ENCODE measurements at regions not wholly inside any gene's neighbourhood (a gene's known extent, or its start where the extent isn't known, plus 50 kb on each side); places are given as distances from the start of the nearest gene placed in this dataset.
"Not testable (repeated sequence)": the region's sequence is repeated elsewhere in the genome, so short reads cannot be mapped to it uniquely, and the experiment has no call there.

- H3K9ac ChIP-seq (ENCODE audit: low read length in 2 of 2) = no peak overlapping the region
- no peaks in the 10 kb centered on the region for H3K27me3 ChIP-seq (ENCODE audit: control insufficient read depth in 1 of 2, insufficient read depth in 2 of 2, low read length in 2 of 2)
- no peaks in the 10 kb centered on the region for H3K4me1 ChIP-seq (ENCODE audit: control insufficient read depth, insufficient read depth, low read length)
- H3K27ac ChIP-seq (ENCODE audit: low read length) = no peak overlapping the region
- H3K9me3 ChIP-seq (ENCODE audit: control insufficient read depth in 2 of 2, low read length in 2 of 2) = no peaks in the 10 kb centered on the region
- H3K4me3 ChIP-seq (ENCODE audit: low read length in 2 of 2) = no peak overlapping the region
- H3K36me3 ChIP-seq (ENCODE audit: control insufficient read depth in 2 of 2, insufficient read depth in 2 of 2, low read length in 2 of 2) = no peaks in the 10 kb centered on the region
Observed at GRCh38 chr16:63403792-63404191, 1367.6 kb upstream of the CDH8 start.

DNA sequence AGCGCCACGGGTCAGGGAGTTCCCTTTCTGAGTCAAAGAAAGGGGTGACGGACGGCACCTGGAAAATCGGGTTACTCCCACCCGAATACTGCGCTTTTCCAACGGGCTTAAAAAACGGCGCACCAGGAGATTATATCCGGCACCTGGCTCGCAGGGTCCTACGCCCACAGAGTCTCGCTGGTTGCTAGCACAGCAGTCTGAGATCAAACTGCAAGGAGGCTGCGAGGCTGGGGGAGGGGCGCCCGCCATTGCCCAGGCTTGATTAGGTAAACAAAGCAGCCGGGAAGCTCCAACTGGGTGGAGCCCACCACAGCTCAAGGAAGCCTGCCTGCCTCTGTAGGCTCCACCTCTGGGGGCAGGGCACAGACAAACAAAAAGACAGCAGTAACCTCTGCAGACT lies 1352.0 kb upstream of the CDH8 start:
- H3K4me3 ChIP-seq (ENCODE audit: low read length in 2 of 2); H3K9ac ChIP-seq (ENCODE audit: low read length in 2 of 2); H3K27me3 ChIP-seq (ENCODE audit: control insufficient read depth in 1 of 2, insufficient read depth in 2 of 2, low read length in 2 of 2); H3K36me3 ChIP-seq (ENCODE audit: control insufficient read depth in 2 of 2, insufficient read depth in 2 of 2, low read length in 2 of 2); H3K27ac ChIP-seq (ENCODE audit: low read length); H3K9me3 ChIP-seq (ENCODE audit: control insufficient read depth in 2 of 2, low read length in 2 of 2); H3K4me1 ChIP-seq (ENCODE audit: control insufficient read depth, insufficient read depth, low read length): not testable (repeated sequence)

DNA sequence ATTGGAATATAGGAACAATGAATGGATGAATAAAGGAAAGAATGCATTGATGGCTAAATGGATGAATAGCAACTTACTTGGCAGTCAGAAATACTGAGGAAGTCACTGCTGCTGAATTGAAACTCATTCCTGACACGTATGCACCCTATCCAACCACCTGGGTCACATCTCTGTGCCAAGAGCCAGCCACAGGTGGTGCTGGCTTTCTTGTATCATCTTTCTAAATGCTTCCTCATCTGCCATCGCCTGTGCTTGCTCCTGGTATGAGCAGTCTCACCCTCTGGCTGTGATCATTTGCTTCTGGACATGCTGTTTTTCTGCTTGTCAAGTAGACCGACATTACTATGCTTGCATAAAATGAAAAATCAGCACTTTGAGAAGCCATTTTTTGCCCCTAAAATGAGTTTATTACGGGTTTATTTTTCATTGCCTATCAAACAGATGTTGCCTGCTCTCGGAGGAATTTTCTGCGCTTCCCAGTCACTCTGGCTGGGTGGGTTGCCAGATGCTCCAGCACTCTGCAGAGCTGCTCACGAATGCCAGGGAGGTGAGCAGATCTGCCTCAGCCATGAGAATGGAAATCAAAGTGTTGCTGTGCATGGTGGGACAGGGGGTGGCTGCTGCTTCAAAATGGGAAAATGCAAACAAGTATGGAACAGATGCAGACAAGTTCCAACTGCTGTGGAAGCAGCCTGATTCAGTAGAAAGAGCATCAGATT lies 1349.6 kb upstream of the CDH8 start:
- Histone ChIP-seq H3K27ac (ENCODE audit: low read length) (no peak overlapping the region), H3K9me3 (ENCODE audit: control insufficient read depth in 2 of 2, low read length in 2 of 2) (no peaks in the 10 kb centered on the region), H3K4me3 (ENCODE audit: low read length in 2 of 2) (no peak overlapping the region), H3K27me3 (ENCODE audit: control insufficient read depth in 1 of 2, insufficient read depth in 2 of 2, low read length in 2 of 2) (no peaks in the 10 kb centered on the region), H3K36me3 (ENCODE audit: control insufficient read depth in 2 of 2, insufficient read depth in 2 of 2, low read length in 2 of 2) (no peaks in the 10 kb centered on the region), H3K4me1 (ENCODE audit: control insufficient read depth, insufficient read depth, low read length) (no peaks in the 10 kb centered on the region), H3K9ac (ENCODE audit: low read length in 2 of 2) (no peak overlapping the region)

GRCh38 chr16:63373744-63374143 lies 1337.5 kb upstream of the CDH8 start:
- no peak overlapping the region for H3K27ac ChIP-seq (ENCODE audit: low read length)
- no peak overlapping the region for H3K4me3 ChIP-seq (ENCODE audit: low read length in 2 of 2)
- no peaks in the 10 kb centered on the region for H3K4me1 ChIP-seq (ENCODE audit: control insufficient read depth, insufficient read depth, low read length)
- no peak overlapping the region for H3K9ac ChIP-seq (ENCODE audit: low read length in 2 of 2)
- H3K27me3 ChIP-seq (ENCODE audit: control insufficient read depth in 1 of 2, insufficient read depth in 2 of 2, low read length in 2 of 2) = no peaks in the 10 kb centered on the region
- H3K9me3 ChIP-seq (ENCODE audit: control insufficient read depth in 2 of 2, low read length in 2 of 2) = no peaks in the 10 kb centered on the region
- no peaks in the 10 kb centered on the region for H3K36me3 ChIP-seq (ENCODE audit: control insufficient read depth in 2 of 2, insufficient read depth in 2 of 2, low read length in 2 of 2)

DNA sequence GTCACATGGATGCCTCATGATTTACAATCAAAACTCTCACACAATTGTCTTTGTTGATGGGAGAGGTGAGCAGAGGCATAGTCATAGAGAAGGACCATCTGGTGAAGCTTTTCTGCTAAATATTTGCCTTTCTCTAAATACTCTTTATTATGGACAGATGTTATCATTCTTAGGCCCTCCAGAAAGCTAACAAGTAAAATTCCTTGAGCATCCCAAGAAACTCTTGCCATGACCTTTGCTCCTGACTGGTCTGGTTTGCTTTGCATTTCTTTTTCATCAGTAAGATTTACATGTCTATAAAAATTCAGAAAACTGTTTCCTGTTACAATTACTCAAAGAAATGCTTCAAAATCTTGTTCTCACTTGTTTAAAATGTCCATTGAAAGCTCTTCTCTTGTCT lies 1336.6 kb upstream of the CDH8 start:
- Histone ChIP-seq H3K9me3 (ENCODE audit: control insufficient read depth in 2 of 2, low read length in 2 of 2) (no peaks in the 10 kb centered on the region), H3K27ac (ENCODE audit: low read length) (no peak overlapping the region), H3K36me3 (ENCODE audit: control insufficient read depth in 2 of 2, insufficient read depth in 2 of 2, low read length in 2 of 2) (no peaks in the 10 kb centered on the region), H3K27me3 (ENCODE audit: control insufficient read depth in 1 of 2, insufficient read depth in 2 of 2, low read length in 2 of 2) (no peaks in the 10 kb centered on the region), H3K4me1 (ENCODE audit: control insufficient read depth, insufficient read depth, low read length) (no peaks in the 10 kb centered on the region), H3K9ac (ENCODE audit: low read length in 2 of 2) (no peak overlapping the region), H3K4me3 (ENCODE audit: low read length in 2 of 2) (peak overlapping the region in 1 of 2 donors; percentile 24)

DNA sequence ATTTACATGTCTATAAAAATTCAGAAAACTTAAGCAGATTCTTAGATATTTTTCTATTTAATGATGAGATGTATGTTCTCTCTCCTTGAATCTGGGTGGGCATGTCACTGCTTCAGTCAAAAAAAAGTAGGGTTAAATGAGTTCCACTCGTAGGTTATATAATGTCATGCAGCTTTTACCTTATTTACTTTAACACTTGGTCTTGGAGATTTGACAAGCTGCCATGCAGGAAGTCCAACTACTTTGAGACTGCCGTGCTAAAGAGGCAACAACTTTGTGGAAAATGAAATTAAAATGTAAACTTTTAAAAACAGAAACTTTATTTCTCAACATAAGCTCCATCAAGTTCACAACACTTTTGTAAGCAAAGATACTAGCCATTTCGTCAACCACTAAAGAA lies 1336.0 kb upstream of the CDH8 start:
- no peaks in the 10 kb centered on the region for H3K9me3 ChIP-seq (ENCODE audit: control insufficient read depth in 2 of 2, low read length in 2 of 2)
- H3K9ac ChIP-seq (ENCODE audit: low read length in 2 of 2) = no peak overlapping the region
- H3K27ac ChIP-seq (ENCODE audit: low read length) = no peak overlapping the region

GRCh38 chr16:63365649-63366304 lies 1329.5 kb upstream of the CDH8 start:
- no peak overlapping the region for H3K4me3 ChIP-seq (ENCODE audit: low read length in 2 of 2)
- no peaks in the 10 kb centered on the region for H3K4me1 ChIP-seq (ENCODE audit: control insufficient read depth, insufficient read depth, low read length)
- no peaks in the 10 kb centered on the region for H3K27me3 ChIP-seq (ENCODE audit: control insufficient read depth in 1 of 2, insufficient read depth in 2 of 2, low read length in 2 of 2)
- no peak overlapping the region for H3K27ac ChIP-seq (ENCODE audit: low read length)
- H3K36me3 ChIP-seq (ENCODE audit: control insufficient read depth in 2 of 2, insufficient read depth in 2 of 2, low read length in 2 of 2) = no peaks in the 10 kb centered on the region
- no peaks in the 10 kb centered on the region for H3K9me3 ChIP-seq (ENCODE audit: control insufficient read depth in 2 of 2, low read length in 2 of 2)
- no peak overlapping the region for H3K9ac ChIP-seq (ENCODE audit: low read length in 2 of 2)

More for the DNA sequence above, 1336.0 kb upstream of the CDH8 start:
- Histone ChIP-seq H3K36me3 (ENCODE audit: control insufficient read depth in 2 of 2, insufficient read depth in 2 of 2, low read length in 2 of 2) (no peaks in the 10 kb centered on the region), H3K4me1 (ENCODE audit: control insufficient read depth, insufficient read depth, low read length) (no peaks in the 10 kb centered on the region), H3K4me3 (ENCODE audit: low read length in 2 of 2) (peak overlapping the region in 1 of 2 donors; percentile 24), H3K27me3 (ENCODE audit: control insufficient read depth in 1 of 2, insufficient read depth in 2 of 2, low read length in 2 of 2) (no peaks in the 10 kb centered on the region)

DNA sequence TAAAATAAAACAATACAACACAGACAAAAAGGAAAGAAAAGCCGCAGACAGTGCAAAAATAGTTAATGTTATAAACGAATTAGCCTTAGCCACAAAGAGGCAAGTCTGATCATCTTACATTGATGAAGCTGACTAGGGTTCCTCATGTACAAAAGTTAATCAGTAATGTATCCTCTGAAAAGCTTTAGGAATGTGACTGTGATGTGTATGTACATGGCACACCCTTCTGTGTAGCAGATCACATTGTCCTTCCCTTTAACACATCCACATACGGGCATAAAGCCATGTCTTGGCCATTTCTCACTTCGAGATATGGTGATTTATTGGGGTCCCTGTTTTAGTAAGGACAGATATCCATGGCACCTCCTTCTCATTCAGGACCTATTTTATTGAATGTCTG lies 1327.5 kb upstream of the CDH8 start:
- Histone ChIP-seq H3K4me3 (ENCODE audit: low read length in 2 of 2) (no peak overlapping the region), H3K27me3 (ENCODE audit: control insufficient read depth in 1 of 2, insufficient read depth in 2 of 2, low read length in 2 of 2) (no peaks in the 10 kb centered on the region), H3K27ac (ENCODE audit: low read length) (no peak overlapping the region), H3K9ac (ENCODE audit: low read length in 2 of 2) (no peak overlapping the region), H3K9me3 (ENCODE audit: control insufficient read depth in 2 of 2, low read length in 2 of 2) (no peaks in the 10 kb centered on the region), H3K4me1 (ENCODE audit: control insufficient read depth, insufficient read depth, low read length) (no peaks in the 10 kb centered on the region), H3K36me3 (ENCODE audit: control insufficient read depth in 2 of 2, insufficient read depth in 2 of 2, low read length in 2 of 2) (no peaks in the 10 kb centered on the region)

DNA sequence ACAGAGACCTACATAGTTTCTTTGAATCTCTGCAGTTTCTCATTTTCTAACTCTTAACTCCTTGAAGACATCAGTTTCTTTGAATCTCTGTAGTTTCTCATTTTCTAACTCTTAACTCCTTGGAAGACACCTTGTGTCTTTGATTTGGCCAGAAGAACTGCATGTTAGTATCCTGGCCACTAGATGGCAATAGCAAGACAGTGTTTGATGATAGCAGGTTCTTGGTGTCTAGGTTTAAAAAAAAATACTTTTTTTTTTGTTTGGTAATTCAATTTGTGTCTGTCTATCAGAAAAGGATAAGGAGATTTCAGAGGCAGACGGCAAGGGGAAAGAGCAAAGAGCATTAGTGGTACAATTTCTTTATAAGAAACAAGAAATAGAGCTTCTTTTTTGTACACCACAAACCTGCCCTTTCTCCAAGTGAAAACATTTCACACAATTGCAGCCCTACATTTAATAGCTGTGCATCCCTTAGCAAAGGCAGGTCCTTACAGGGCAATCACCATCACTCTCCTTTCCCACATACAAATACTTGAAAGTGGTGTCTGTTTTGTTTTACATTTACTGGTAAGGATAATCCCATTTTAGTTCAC lies 1324.9 kb upstream of the CDH8 start:
- Histone ChIP-seq H3K9me3 (ENCODE audit: control insufficient read depth in 2 of 2, low read length in 2 of 2) (no peaks in the 10 kb centered on the region), H3K9ac (ENCODE audit: low read length in 2 of 2) (no peak overlapping the region), H3K4me3 (ENCODE audit: low read length in 2 of 2) (no peak overlapping the region), H3K4me1 (ENCODE audit: control insufficient read depth, insufficient read depth, low read length) (no peaks in the 10 kb centered on the region), H3K36me3 (ENCODE audit: control insufficient read depth in 2 of 2, insufficient read depth in 2 of 2, low read length in 2 of 2) (no peaks in the 10 kb centered on the region), H3K27me3 (ENCODE audit: control insufficient read depth in 1 of 2, insufficient read depth in 2 of 2, low read length in 2 of 2) (no peaks in the 10 kb centered on the region), H3K27ac (ENCODE audit: low read length) (no peak overlapping the region)

DNA sequence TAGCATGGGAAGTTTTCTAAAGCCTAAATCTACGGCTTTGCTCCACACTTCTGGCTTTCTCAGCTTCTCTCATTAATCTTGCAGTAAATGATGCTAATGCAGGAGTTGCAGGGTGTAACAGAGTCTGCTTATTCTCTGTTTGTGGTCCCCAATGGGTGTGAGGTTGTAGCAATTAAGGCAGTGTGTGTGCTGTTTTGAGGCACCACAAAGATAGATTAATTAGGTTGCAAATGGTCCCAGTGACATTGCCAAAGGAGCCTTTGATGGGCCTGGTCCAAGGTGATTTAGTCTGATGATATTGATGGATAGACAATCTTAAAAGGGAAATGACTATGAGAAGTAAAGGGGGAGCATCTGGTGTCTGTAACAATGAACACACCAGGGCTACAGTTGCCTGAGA lies 1313.7 kb upstream of the CDH8 start:
- H3K4me3 ChIP-seq (ENCODE audit: low read length in 2 of 2) = no peak overlapping the region
- no peaks in the 10 kb centered on the region for H3K9me3 ChIP-seq (ENCODE audit: control insufficient read depth in 2 of 2, low read length in 2 of 2)
- no peaks in the 10 kb centered on the region for H3K27me3 ChIP-seq (ENCODE audit: control insufficient read depth in 1 of 2, insufficient read depth in 2 of 2, low read length in 2 of 2)
- H3K9ac ChIP-seq (ENCODE audit: low read length in 2 of 2) = no peak overlapping the region
- H3K36me3 ChIP-seq (ENCODE audit: control insufficient read depth in 2 of 2, insufficient read depth in 2 of 2, low read length in 2 of 2) = no peaks in the 10 kb centered on the region
- no peaks in the 10 kb centered on the region for H3K4me1 ChIP-seq (ENCODE audit: control insufficient read depth, insufficient read depth, low read length)
- no peak overlapping the region for H3K27ac ChIP-seq (ENCODE audit: low read length)

GRCh38 chr16:63346000-63346399 lies 1309.8 kb upstream of the CDH8 start:
- Histone ChIP-seq H3K9ac (ENCODE audit: low read length in 2 of 2) (no peak overlapping the region), H3K9me3 (ENCODE audit: control insufficient read depth in 2 of 2, low read length in 2 of 2) (no peaks in the 10 kb centered on the region), H3K27ac (ENCODE audit: low read length) (no peak overlapping the region), H3K4me1 (ENCODE audit: control insufficient read depth, insufficient read depth, low read length) (no peaks in the 10 kb centered on the region), H3K36me3 (ENCODE audit: control insufficient read depth in 2 of 2, insufficient read depth in 2 of 2, low read length in 2 of 2) (no peaks in the 10 kb centered on the region), H3K4me3 (ENCODE audit: low read length in 2 of 2) (no peak overlapping the region), H3K27me3 (ENCODE audit: control insufficient read depth in 1 of 2, insufficient read depth in 2 of 2, low read length in 2 of 2) (no peaks in the 10 kb centered on the region)

Measured in stomach smooth muscle (tissue), 2 donors.